ENCODE measurements at regions not wholly inside any gene's neighbourhood (a gene's known extent, or its start where the extent isn't known, plus 50 kb on each side); places are given as distances from the start of the nearest gene placed in this dataset.

DNA sequence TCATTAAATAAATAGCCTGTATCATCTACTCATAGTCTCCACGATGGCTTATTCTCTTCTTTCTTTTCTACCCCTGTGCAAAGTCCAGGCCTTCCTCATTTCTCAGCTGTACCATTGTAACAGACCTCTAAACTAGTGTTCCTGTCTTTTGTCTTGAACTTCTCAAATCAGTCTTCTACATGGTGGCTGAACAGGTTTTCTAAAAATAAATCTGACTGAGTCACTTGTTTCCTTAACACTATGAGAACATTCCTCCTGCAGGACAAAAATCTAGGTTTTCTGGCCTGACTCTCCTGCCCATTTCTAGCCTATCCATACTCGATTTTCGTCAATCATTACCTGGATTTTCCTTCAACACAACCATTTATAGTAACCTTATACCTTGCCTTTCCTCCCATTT is 1080.8 kb upstream of the TENM4 start:
- Histone ChIP-seq H3K4me2 (ENCODE audit: insufficient read depth, low read length, poor library complexity, severe bottlenecking) (no peak overlapping the region), H3K23ac (ENCODE audit: low read depth, low read length, poor library complexity) (no peak overlapping the region), H4K8ac (ENCODE audit: low read depth, low read length) (no peak overlapping the region), H3K36me3 (replicated peaks in 1 of 2; ENCODE audit: control insufficient read depth in 2 of 2, insufficient read depth in 2 of 2, low read length in 2 of 2) (no peaks in the 10 kb centered on the region), H3K4me3 (ENCODE audit: low read length in 2 of 2) (no peak overlapping the region), H2AK5ac (ENCODE audit: low read depth, low read length) (no peak overlapping the region), H3K9ac (ENCODE audit: low read depth, low read length, poor library complexity) (no peak overlapping the region), H3K14ac (ENCODE audit: low read length) (no peak overlapping the region), H3K79me1 (ENCODE audit: low read depth, low read length) (no peaks in the 10 kb centered on the region), H2AFZ (ENCODE audit: low read length) (no peak overlapping the region), H3K27ac (replicated peaks; ENCODE audit: low read length) (no peak overlapping the region), H3K27me3 (ENCODE audit: control insufficient read depth in 3 of 3, insufficient read depth in 3 of 3, low read depth in 1 of 3, low read length in 3 of 3) (no peaks in the 10 kb centered on the region), H3K4me1 (ENCODE audit: control insufficient read depth in 2 of 2, insufficient read depth in 1 of 2, low read depth in 1 of 2, low read length in 2 of 2) (peaks cover 2 to 16% of the 10 kb centered on the region in 2 donors), H3K18ac (ENCODE audit: low read length) (no peak overlapping the region), H2BK15ac (ENCODE audit: low read length) (no peak overlapping the region), H2BK12ac (ENCODE audit: low read length) (no peak overlapping the region), H3K9me3 (replicated peaks in 1 of 2; ENCODE audit: control insufficient read depth in 2 of 2, insufficient read depth in 1 of 2, low read depth in 1 of 2, low read length in 2 of 2) (no peaks in the 10 kb centered on the region), H4K91ac (ENCODE audit: low read depth, low read length, poor library complexity) (no peak overlapping the region), H3K4ac (ENCODE audit: low read length) (no peak overlapping the region), H2BK120ac (ENCODE audit: low read depth, low read length) (no peak overlapping the region), H2BK5ac (ENCODE audit: low read length) (no peak overlapping the region)
- DNase-seq (ENCODE audit: low spot score): no peak
- WGBS, 2 donors (ENCODE audit: extremely low coverage in 2 of 2, insufficient read length in 2 of 2, insufficient replicate concordance in 1 of 2): no CpG with 5 or more reads among the region's 3 CpGs

DNA sequence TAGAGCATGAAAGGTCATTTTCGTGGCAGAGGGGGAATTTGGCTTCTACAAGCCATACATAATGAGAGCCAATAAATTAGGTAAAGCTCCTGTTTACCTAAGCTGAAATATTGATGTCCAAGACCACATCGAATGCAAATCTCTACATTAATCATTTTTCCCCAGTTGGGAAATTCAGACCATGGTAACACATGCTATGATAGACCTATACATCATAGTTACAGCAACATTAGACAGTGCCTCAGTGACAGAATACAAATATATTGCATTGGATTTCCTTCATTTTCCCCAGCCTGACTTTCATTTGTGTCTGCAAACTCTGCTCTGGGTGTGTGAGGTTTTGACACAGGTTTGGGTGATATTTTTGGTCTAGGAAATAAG is 1079.7 kb upstream of the TENM4 start:
- H3K4me3 ChIP-seq (ENCODE audit: low read length in 2 of 2): no peak overlapping the region
- H3K14ac ChIP-seq (ENCODE audit: low read length): no peak overlapping the region
- no peak overlapping the region for H2AFZ ChIP-seq (ENCODE audit: low read length)
- no peak overlapping the region for H3K18ac ChIP-seq (ENCODE audit: low read length)
- H2BK120ac ChIP-seq (ENCODE audit: low read depth, low read length): no peak overlapping the region
- H3K36me3 ChIP-seq (replicated peaks in 1 of 2; ENCODE audit: control insufficient read depth in 2 of 2, insufficient read depth in 2 of 2, low read length in 2 of 2): no peaks in the 10 kb centered on the region
- no peak overlapping the region for H2BK5ac ChIP-seq (ENCODE audit: low read length)
- no peak overlapping the region for H3K4me2 ChIP-seq (ENCODE audit: insufficient read depth, low read length, poor library complexity, severe bottlenecking)
- H3K27ac ChIP-seq (replicated peaks; ENCODE audit: low read length): no peak overlapping the region
- no peak overlapping the region for H4K8ac ChIP-seq (ENCODE audit: low read depth, low read length)
- WGBS, 2 donors (ENCODE audit: extremely low coverage in 2 of 2, insufficient read length in 2 of 2, insufficient replicate concordance in 1 of 2): no CpG with 5 or more reads among the region's 2 CpGs
- DNase-seq (ENCODE audit: low spot score): no peak
- peaks cover 2 to 16% of the 10 kb centered on the region in 2 donors for H3K4me1 ChIP-seq (ENCODE audit: control insufficient read depth in 2 of 2, insufficient read depth in 1 of 2, low read depth in 1 of 2, low read length in 2 of 2)
- H2BK12ac ChIP-seq (ENCODE audit: low read length): no peak overlapping the region
- no peak overlapping the region for H2BK15ac ChIP-seq (ENCODE audit: low read length)
- H3K27me3 ChIP-seq (ENCODE audit: control insufficient read depth in 3 of 3, insufficient read depth in 3 of 3, low read depth in 1 of 3, low read length in 3 of 3): no peaks in the 10 kb centered on the region
- H3K9ac ChIP-seq (ENCODE audit: low read depth, low read length, poor library complexity): no peak overlapping the region
- no peak overlapping the region for H4K91ac ChIP-seq (ENCODE audit: low read depth, low read length, poor library complexity)
- no peak overlapping the region for H3K23ac ChIP-seq (ENCODE audit: low read depth, low read length, poor library complexity)
- H3K79me1 ChIP-seq (ENCODE audit: low read depth, low read length): no peaks in the 10 kb centered on the region
- no peak overlapping the region for H2AK5ac ChIP-seq (ENCODE audit: low read depth, low read length)
- no peaks in the 10 kb centered on the region for H3K9me3 ChIP-seq (replicated peaks in 1 of 2; ENCODE audit: control insufficient read depth in 2 of 2, insufficient read depth in 1 of 2, low read depth in 1 of 2, low read length in 2 of 2)
- H3K4ac ChIP-seq (ENCODE audit: low read length): no peak overlapping the region

DNA sequence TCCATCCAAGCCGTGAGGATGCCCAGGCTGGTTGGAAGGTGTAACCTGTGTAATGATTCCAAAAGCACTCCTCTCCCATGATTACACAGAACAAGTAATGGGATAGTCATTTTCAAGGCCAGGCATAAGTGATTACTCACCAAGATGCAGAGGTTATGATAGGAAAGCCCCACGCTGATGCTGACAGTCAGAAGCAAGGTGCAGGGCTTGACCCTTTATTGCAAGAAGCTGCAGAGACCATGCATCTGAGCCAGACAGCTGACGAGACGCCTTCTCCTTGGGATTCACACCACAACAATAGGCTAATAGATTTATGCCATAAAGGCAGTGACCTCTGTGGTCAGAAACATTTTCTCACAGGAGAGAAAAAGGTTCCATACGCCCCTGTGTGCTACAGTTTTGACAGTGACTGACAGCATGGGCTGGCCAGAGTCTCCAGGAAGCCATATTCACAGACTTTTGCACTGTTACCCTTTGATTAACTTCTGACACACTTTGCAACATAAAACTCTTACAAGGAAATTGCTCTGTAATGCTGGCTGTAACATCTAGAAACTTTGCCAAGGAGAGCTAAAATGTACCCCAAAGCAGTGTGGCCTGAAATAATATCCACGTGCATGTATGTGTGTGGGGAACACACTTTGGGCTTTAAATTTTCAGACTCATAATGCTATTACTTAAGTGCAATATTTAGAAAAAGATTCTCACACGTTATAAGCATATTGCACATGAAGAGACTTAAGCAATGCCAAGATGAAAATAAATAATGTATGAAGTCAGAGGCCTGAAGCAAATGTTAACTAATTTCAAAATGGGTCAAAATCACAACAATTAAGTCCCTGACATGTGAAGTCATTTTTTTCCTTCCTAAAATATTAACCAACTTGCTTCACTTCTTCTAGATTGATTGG is 1079.0 kb upstream of the TENM4 start:
- H2BK15ac ChIP-seq (ENCODE audit: low read length): no peak overlapping the region
- H2AK5ac ChIP-seq (ENCODE audit: low read depth, low read length): no peak overlapping the region
- H3K14ac ChIP-seq (ENCODE audit: low read length): no peak overlapping the region
- no CpG with 5 or more reads among the region's 7 CpGs for WGBS, 2 donors (ENCODE audit: extremely low coverage in 2 of 2, insufficient read length in 2 of 2, insufficient replicate concordance in 1 of 2)
- H3K18ac ChIP-seq (ENCODE audit: low read length): no peak overlapping the region
- no peak overlapping the region for H2AFZ ChIP-seq (ENCODE audit: low read length)
- H3K27ac ChIP-seq (replicated peaks; ENCODE audit: low read length): no peak overlapping the region
- no peak overlapping the region for H4K8ac ChIP-seq (ENCODE audit: low read depth, low read length)
- no peak overlapping the region for H3K4ac ChIP-seq (ENCODE audit: low read length)
- H3K79me1 ChIP-seq (ENCODE audit: low read depth, low read length): no peaks in the 10 kb centered on the region
- no peak overlapping the region for H3K9ac ChIP-seq (ENCODE audit: low read depth, low read length, poor library complexity)
- H2BK120ac ChIP-seq (ENCODE audit: low read depth, low read length): no peak overlapping the region
- no peaks in the 10 kb centered on the region for H3K9me3 ChIP-seq (replicated peaks in 1 of 2; ENCODE audit: control insufficient read depth in 2 of 2, insufficient read depth in 1 of 2, low read depth in 1 of 2, low read length in 2 of 2)
- H3K4me2 ChIP-seq (ENCODE audit: insufficient read depth, low read length, poor library complexity, severe bottlenecking): no peak overlapping the region
- H2BK5ac ChIP-seq (ENCODE audit: low read length): no peak overlapping the region
- no peak overlapping the region for H2BK12ac ChIP-seq (ENCODE audit: low read length)
- no peak overlapping the region for H4K91ac ChIP-seq (ENCODE audit: low read depth, low read length, poor library complexity)
- no peaks in the 10 kb centered on the region for H3K36me3 ChIP-seq (replicated peaks in 1 of 2; ENCODE audit: control insufficient read depth in 2 of 2, insufficient read depth in 2 of 2, low read length in 2 of 2)
- no peaks in the 10 kb centered on the region for H3K27me3 ChIP-seq (ENCODE audit: control insufficient read depth in 3 of 3, insufficient read depth in 3 of 3, low read depth in 1 of 3, low read length in 3 of 3)
- H3K4me3 ChIP-seq (ENCODE audit: low read length in 2 of 2): no peak overlapping the region
- H3K4me1 ChIP-seq (ENCODE audit: control insufficient read depth in 2 of 2, insufficient read depth in 1 of 2, low read depth in 1 of 2, low read length in 2 of 2): peaks cover 2 to 16% of the 10 kb centered on the region in 2 donors
- no peak overlapping the region for H3K23ac ChIP-seq (ENCODE audit: low read depth, low read length, poor library complexity)
- no peak for DNase-seq (ENCODE audit: low spot score)

DNA sequence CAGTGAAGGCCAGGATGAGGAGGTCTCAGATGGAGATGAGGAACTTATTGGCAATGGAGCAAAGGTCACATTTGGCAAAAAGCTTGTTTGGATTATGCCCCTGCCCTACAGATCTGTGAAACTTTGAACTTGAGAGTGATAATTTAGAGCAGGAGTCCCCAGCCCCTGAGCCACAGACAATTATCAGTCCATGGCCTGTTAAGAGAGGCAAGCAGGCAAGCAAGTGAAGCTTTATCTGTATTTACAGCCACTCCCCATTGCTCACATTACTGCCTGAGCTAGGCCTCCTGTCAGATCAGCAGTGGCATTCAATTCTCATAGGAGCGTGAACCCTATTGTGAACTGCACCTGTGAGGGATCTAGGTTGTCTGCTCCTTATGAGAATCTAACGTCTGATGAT is 1076.9 kb upstream of the TENM4 start:
- Histone ChIP-seq H4K91ac (ENCODE audit: low read depth, low read length, poor library complexity) (no peak overlapping the region), H3K4me2 (ENCODE audit: insufficient read depth, low read length, poor library complexity, severe bottlenecking) (no peak overlapping the region), H3K9ac (ENCODE audit: low read depth, low read length, poor library complexity) (no peak overlapping the region), H3K4me3 (ENCODE audit: low read length in 2 of 2) (no peak overlapping the region), H2BK12ac (ENCODE audit: low read length) (no peak overlapping the region), H3K36me3 (replicated peaks in 1 of 2; ENCODE audit: control insufficient read depth in 2 of 2, insufficient read depth in 2 of 2, low read length in 2 of 2) (no peaks in the 10 kb centered on the region), H4K8ac (ENCODE audit: low read depth, low read length) (no peak overlapping the region), H2AFZ (ENCODE audit: low read length) (no peak overlapping the region), H2BK5ac (ENCODE audit: low read length) (no peak overlapping the region), H3K18ac (ENCODE audit: low read length) (no peak overlapping the region), H3K23ac (ENCODE audit: low read depth, low read length, poor library complexity) (no peak overlapping the region), H3K4ac (ENCODE audit: low read length) (no peak overlapping the region), H3K27me3 (ENCODE audit: control insufficient read depth in 3 of 3, insufficient read depth in 3 of 3, low read depth in 1 of 3, low read length in 3 of 3) (no peaks in the 10 kb centered on the region), H2AK5ac (ENCODE audit: low read depth, low read length) (no peak overlapping the region), H3K79me1 (ENCODE audit: low read depth, low read length) (no peaks in the 10 kb centered on the region), H3K14ac (ENCODE audit: low read length) (no peak overlapping the region), H3K9me3 (replicated peaks in 1 of 2; ENCODE audit: control insufficient read depth in 2 of 2, insufficient read depth in 1 of 2, low read depth in 1 of 2, low read length in 2 of 2) (no peaks in the 10 kb centered on the region), H2BK15ac (ENCODE audit: low read length) (no peak overlapping the region), H3K4me1 (ENCODE audit: control insufficient read depth in 2 of 2, insufficient read depth in 1 of 2, low read depth in 1 of 2, low read length in 2 of 2) (peaks cover 2 to 16% of the 10 kb centered on the region in 2 donors), H2BK120ac (ENCODE audit: low read depth, low read length) (no peak overlapping the region), H3K27ac (replicated peaks; ENCODE audit: low read length) (no peak overlapping the region)
- WGBS, 2 donors (ENCODE audit: extremely low coverage in 2 of 2, insufficient read length in 2 of 2, insufficient replicate concordance in 1 of 2): no CpG with 5 or more reads among the region's 2 CpGs
- no peak for DNase-seq (ENCODE audit: low spot score)
